HG03060 (cell line): ENCODE measurements at regions not wholly inside any gene's neighbourhood (a gene's known extent, or its start where the extent isn't known, plus 50 kb on each side); places are given as distances from the start of the nearest gene placed in this dataset.
"Not testable (repeated sequence)": the region's sequence is repeated elsewhere in the genome, so short reads cannot be mapped to it uniquely, and the experiment has no call there.

Experiments used
- ATAC-seq: cut with Tn5 transposase; IDR thresholded peaks from one replicate; pipeline ENCODE4 v1.9.1; 2021; ENCODE audit warnings: low read depth, moderate number of reproducible peaks; ENCODE audit not compliant: unreplicated experiment

GRCh38 chr4:122100508-122100907 lies 51.6 kb upstream of the BLTP1 start:
- ATAC-seq: no peak

DNA sequence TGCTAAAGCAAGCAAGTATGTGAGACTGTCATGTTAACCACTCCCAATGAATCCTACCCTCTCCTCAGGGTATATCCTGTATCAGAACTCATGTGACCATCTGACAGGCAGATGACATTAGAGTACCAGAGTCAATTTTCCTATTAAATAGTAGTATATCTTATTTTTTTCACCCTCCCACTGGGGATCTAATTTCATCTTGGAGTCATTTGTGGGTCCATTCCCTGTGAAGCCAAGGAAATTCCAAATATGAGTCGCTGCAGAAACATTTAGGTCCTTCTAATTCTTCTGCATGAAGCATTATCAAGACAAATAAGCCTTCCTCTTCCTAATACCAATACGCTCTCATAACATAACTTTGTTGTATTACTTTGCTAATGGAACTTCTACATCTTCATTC lies 52.2 kb upstream of the BLTP1 start:
- no peak for ATAC-seq

DNA sequence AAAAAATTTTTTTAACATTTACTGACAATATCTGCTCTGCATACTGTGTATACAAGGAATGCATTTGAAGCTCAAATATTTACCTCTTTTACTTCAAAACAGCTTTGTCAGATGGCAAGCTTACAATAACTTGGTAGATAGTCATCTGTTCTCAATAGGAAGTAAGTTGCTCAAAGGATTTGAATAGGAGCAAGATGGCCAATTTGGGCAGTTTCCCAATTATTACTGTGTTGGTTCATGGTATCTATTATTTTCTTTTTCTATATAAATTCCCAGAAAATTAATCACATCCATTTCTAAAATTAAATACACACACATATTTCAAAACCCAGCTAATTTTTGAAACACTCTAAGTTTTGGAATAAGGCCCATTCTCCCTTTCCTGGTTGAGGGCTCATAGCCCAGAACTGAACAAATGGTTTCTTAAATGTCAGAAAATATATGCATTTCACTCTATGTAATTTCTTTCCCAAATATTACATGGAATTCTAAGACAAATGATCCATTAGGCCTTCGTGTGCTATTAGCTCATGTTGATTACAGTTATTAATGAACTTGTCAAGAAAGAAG lies 60.2 kb upstream of the BLTP1 start:
- ATAC-seq: no peak

DNA sequence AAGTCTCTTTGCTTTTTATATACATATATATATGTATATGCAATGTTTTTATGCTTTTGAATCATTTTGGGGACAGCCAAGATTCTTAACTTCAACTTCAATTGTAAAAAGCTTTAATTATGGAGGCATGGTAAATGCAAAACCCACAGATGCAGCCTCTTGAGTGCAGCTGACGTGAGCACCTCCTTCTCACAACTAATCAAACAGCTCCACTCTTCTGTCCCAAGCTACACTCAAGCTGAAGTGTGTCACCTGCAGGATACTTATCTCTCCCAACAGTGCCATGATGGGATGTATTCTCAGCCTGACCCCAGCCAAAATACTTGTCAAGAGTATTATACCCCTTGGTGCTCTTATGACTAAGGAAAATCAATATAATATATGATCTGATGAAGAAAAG lies 60.7 kb upstream of the BLTP1 start:
- no peak for ATAC-seq

DNA sequence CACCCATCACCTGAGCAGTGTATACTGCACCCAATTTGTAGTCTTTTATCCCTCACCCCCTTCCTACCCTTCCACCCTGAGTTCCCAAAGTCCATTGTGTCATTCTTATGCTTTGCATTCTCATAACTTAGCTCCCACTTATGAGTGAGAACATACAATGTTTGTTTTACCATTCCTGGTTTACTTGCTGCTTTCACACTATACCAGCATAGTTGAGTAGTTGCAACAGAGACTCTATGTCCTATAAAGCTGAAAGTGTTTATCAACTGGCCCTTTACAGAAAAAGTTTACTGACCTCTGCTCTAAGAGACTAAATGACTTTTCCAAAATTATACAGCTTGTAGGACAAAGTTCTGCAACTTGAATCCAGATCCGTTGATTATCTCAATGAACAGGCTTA lies 61.1 kb upstream of the BLTP1 start:
- ATAC-seq: no peak

DNA sequence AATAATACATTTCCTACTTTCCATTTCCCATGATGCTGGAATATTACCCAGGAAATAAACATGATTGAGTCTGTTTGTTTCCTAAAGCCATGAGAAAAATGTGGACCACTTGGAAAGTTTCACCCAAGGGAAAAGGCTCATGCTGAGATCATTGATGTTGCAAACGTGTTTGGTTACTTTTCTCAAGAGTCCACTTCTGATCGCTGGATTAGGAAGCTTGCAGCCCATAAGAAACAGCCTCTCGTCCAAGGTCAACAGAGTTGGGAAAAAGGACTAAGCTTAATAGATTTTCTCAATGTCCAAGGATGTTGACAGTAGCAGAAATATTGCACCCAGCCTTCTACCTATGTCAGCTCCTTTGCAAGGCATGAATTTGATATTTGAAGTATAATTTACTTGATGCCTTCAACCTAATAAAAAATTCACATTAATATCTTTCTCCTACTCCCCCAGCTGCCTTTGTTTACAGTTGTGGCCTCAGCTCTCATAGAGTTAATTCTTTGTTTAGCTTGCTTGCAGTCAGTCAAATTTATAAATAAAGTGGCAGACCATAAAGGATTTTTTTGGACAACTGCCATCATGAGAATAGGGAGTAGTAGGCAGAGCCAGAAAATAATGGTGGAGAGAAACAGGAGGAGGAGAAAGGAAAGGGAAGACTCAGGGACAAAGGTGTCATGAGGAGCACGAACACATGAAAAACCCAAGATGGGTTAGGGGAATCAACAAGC lies 65.6 kb upstream of the BLTP1 start:
- no peak for ATAC-seq

DNA sequence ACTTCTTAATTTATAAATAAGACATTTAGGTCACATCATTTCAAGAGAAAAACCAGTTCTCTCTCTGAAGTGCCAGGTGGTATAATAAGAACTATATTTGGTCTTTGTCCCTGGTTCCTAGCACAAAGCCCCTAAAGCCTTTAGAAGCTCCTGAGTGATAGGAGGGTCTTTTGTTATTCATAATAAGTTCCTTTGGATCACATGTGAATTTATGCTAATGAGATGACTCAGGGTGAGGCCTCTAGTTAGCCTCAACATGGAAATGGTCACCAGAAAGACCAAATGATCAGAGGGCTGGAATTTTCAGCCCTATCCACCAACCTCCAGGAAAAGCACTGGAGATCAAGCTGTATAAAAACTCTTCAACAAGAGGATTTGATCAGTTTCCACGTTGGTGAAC lies 68.1 kb upstream of the BLTP1 start:
- no peak for ATAC-seq

GRCh38 chr4:122083351-122083750 lies 68.8 kb upstream of the BLTP1 start:
- no peak for ATAC-seq

GRCh38 chr4:122082661-122083060 lies 69.5 kb upstream of the BLTP1 start:
- ATAC-seq: no peak

DNA sequence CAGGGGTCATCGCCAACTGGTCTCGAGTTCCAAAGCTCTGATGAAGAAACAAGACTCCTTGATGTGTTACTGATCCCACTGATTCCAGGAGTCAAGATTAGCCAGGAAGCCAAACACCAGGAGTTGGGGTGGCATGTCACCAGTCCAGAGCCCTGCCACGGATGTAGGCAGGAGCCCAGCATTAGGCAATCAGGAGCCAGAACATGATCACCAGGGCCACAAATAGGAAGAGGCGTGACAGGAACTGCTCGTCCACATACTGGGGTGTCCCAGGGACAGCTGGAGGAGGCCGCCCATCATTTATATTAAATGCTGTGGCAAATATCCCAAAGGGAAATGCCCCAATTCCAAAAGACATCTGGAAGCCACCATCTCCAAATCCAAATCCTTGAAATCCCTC lies 74.5 kb upstream of the BLTP1 start:
- ATAC-seq: not testable (repeated sequence)

DNA sequence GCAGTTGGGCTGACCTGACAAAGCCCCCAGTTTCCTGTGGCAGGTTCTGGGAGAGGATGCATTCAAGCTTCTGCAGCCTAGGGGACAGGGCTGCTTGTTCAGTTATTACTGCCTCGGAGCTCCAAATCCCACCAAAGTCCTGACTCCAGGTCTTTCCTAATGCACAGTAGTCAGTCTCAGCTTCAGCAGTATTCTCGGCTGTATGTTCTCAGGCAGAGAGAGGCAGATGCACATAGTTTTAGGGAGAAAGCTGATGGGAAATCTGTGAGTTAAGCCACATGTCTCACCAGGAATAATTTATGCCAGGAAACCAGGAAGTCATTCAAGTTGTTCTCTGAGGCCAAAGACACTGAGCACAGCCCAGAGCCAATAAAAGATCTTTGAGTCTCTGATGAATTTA lies 75.3 kb upstream of the BLTP1 start:
- not testable (repeated sequence) for ATAC-seq

- ATAC-seq: no peak
These were observed 78.5 kb upstream of the BLTP1 start for GRCh38 chr4:122073615-122074014.

GRCh38 chr4:122065915-122066314 lies 86.2 kb upstream of the BLTP1 start:
- no peak for ATAC-seq

- no peak for ATAC-seq
These were observed 87.0 kb upstream of the BLTP1 start for GRCh38 chr4:122065149-122065548.

DNA sequence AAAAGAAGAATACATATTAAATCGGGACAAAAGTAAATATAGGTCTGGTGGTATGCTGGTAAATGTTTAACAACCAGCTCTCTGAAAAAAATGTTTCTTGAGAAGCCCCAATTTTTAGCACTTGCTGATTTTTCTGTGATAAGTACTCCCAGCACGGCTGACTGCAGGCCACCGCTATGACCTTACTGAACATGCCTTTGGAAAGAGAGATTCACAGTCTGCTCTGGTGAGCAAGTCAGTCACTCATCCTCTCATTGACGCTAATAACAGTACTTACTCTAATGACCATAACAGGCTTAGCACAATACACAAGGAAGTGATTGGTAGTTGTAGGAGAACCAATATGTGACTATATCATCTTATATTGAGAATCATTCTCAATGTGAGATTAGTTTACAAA lies 98.9 kb upstream of the BLTP1 start:
- no peak for ATAC-seq

DNA sequence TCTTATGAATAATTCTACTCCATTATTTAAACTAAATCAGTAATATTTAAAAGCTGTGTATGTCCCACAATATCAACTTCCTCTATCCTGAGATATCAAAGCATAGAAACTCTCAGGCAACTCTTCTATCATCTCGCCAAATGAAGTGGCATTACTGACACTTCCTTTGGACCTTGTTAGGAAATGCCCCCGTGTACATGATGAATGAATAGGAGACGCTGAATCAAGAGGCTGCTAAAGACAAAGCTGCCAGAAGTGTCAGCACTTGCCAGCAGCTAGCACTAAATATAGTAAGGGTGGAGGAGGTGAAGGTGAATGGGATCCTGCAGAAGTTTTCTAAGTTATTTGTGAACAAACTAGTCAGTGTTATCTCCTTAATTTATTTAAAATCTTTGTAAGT lies 99.5 kb upstream of the BLTP1 start:
- ATAC-seq: no peak

GRCh38 chr4:122050841-122051240 lies 99.0 kb upstream of the TRPC3 start:
- no peak for ATAC-seq

DNA sequence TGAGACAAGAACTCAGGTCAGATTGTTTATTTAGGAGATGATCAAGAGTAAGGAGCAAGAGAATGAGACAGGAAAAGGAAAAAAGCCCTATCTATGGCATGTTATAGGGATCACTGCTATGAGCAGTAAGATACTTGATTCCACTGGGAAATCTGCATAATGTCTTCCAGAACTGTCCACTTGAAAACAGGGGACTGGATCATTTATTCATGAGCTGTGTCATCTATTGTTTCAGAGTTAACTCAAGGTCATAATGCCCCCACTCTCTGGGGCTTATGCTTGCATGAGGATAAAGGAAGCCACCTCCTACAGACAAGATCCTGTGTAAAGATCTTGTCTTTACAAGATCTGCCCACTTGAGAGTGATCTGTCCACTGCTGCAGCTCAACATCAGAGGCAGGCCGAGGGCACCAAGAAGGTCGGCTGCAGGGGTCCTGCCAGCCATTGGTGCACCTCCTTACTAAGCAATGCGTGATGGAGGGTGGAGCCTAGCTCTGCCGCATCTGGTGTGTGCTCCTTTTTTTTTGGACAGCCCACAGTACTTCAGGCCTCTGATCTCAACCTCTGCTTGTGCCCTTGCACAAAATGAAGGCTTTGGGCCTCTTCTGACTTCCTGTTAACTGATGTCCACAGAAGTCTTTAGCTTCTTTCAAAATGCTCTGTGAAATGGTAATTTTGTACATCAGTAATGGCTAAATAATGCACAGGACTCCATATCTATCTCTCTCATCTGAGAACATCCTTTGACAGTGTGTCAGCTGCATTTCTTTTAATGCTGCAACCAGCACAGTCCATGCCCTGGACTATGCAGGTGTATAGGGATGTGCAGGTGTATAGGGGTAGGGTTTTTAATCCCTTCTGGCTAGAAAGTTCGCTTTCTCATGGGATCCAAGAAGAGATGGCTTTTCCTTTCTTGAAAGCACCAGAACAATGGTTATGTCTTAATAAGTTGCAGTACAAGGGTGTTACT lies 95.9 kb upstream of the TRPC3 start:
- no peak for ATAC-seq

DNA sequence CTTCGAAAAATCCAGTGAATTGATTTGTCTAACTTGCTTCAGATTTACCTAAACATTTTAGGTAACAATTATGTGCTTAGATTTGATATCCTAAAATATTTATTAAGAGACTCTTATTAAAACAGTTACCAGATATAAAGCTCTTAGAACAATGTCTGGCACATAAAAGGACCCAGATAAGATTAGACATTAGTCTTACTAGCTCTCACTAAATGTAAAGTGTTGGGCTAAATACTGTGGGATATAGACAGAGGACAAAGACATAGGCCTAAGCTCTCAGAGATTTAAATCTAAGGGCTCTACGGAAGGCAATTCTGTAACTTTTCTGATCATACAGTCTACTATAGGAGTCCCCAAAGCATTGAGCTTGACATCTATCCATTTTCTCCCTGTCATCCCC lies 94.4 kb upstream of the TRPC3 start:
- ATAC-seq: no peak

DNA sequence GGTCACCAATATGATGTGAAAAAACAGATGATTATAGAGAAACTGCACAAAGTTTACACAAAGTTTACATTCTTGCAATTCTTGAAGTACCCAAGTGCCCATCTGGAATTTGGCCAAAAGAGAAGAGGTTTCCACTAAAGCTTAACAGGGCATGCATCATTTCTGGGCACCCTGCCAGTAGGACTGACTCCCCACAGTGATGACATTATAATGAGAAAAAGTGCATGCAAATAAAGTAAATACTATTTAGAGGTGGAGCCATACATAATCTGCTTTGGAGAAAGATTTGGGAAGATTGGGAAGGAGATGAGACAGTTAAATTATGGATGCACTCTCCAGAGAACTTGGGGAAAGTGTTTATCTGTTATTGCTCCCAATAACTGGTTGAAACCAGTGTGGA lies 93.7 kb upstream of the TRPC3 start:
- ATAC-seq: no peak

DNA sequence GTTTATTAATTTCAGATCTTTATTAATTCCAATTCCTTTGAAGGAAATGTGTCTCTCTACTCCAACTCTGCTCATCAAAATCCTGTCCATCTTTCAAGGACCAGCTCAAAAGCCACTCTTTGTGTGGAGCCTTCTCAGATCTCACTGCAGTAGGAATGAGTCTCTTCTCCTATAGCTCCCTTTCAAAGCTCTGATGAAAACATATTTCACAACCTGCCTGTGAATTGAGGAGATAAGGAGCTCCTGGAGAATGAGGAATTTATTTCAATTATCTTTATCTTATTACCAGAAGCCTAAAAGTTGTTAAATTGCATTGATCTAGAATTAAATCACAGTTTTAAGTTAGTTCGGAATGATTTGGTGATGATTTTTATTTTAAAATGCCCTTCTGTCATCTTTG lies 92.6 kb upstream of the TRPC3 start:
- ATAC-seq: no peak
